Psoas muscle (tissue), 7 donors: ENCODE measurements at regions not wholly inside any gene's neighbourhood (a gene's known extent, or its start where the extent isn't known, plus 50 kb on each side); places are given as distances from the start of the nearest gene placed in this dataset.

Experiments
- ATAC-seq, 4 donors: fragments of 200-7000 bp; cut with Tn5 transposase; one replicate each; pipeline ENCODE4 v1.9.1; 2020; ENCODE audit warnings: moderate library complexity in 3 of 4, mild to moderate bottlenecking in 2 of 4
- DNase-seq, 2 donors: peaks; one replicate each; pipeline ENCODE4 v3.0.0-alpha.2; 2020
- H3K27ac ChIP-seq: fragments of 200-600 bp; one replicate; pipeline ENCODE4 v1.8.0; 2022
- H3K27me3 ChIP-seq, 3 donors: fragments of 200-600 bp in 1 of 3; one replicate each; pipeline versions ENCODE4 v1.6.1 to v1.8.0; 2013 to 2022; ENCODE audit warnings: low read length in 2 of 3, mild to moderate bottlenecking in 2 of 3, moderate library complexity in 1 of 3; ENCODE audit not compliant: insufficient read depth in 3 of 3
- H3K36me3 ChIP-seq, 2 donors: fragments of 200-600 bp in 1 of 2; one replicate each; pipeline versions ENCODE4 v1.6.1 to v1.8.0; 2013 to 2022; ENCODE audit warnings: low read depth in 1 of 2, mild to moderate bottlenecking in 1 of 2, moderate library complexity in 1 of 2; ENCODE audit not compliant: insufficient read depth in 1 of 2
- H3K4me1 ChIP-seq: fragments of 200-600 bp; one replicate; pipeline ENCODE4 v1.8.0; 2022
- H3K4me3 ChIP-seq: fragments of 200-600 bp; one replicate; pipeline ENCODE4 v1.8.0; 2022; ENCODE audit warnings: mild to moderate bottlenecking
- H3K9me3 ChIP-seq: fragments of 200-600 bp; one replicate; pipeline ENCODE4 v1.8.0; 2022
- WGBS, 3 donors: extraction: QIAGEN DNeasy Blood & Tissue Kit; methylation state at CpG; one replicate each; pipeline versions ENCODE4 v1.1.6 to v1.1.7; 2013; 5-methylcytosine and 5-hydroxymethylcytosine counted together
- intact Hi-C, 2 donors: fragments of 100-400 bp; cut with DNase I; formaldehyde crosslinking; loops; one replicate each; pipeline versions ENCODE4 v1.11.0 to v1.14.2; 2022
- TF ChIP-seq, protein P1 (sequence below): fragments of 200-600 bp; IDR thresholded peaks from one replicate; pipeline ENCODE4 v1.8.0; 2022; ENCODE audit warnings: antibody characterized with exemption
- donor health status: healthy with polysubstance abuse.
- donor health status: DM: no; HTN: no; CAD: no; lungs with moderate emphysema.
- donor health status: Bipolar disorder and iron deficiency.
- donor health status: healthy.
- donor health status: DM: yes; HTN: yes; CAD: no.
- donor health status: DM: no; HTN: no; CAD: no.
- donor health status: DM: yes; HTN: yes; CAD: no.

GRCh38 chr12:75634244-75635222 lies 123.1 kb upstream of the KRR1 start:
- Histone ChIP-seq H3K27ac (no peak overlapping the region), H3K27me3 (no peaks in the 10 kb centered on the region), H3K4me3 (no peak overlapping the region), H3K36me3 (no peaks in the 10 kb centered on the region), H3K9me3 (no peaks in the 10 kb centered on the region), H3K4me1 (no peaks in the 10 kb centered on the region)
- DNase-seq, result no peak
- WGBS, 3 donors, result 38 to 50% (median 48%) methylated on average over 3 of the region's 3 CpGs
- intact Hi-C loops, result no loop called here
- TF ChIP-seq, protein P1, sequence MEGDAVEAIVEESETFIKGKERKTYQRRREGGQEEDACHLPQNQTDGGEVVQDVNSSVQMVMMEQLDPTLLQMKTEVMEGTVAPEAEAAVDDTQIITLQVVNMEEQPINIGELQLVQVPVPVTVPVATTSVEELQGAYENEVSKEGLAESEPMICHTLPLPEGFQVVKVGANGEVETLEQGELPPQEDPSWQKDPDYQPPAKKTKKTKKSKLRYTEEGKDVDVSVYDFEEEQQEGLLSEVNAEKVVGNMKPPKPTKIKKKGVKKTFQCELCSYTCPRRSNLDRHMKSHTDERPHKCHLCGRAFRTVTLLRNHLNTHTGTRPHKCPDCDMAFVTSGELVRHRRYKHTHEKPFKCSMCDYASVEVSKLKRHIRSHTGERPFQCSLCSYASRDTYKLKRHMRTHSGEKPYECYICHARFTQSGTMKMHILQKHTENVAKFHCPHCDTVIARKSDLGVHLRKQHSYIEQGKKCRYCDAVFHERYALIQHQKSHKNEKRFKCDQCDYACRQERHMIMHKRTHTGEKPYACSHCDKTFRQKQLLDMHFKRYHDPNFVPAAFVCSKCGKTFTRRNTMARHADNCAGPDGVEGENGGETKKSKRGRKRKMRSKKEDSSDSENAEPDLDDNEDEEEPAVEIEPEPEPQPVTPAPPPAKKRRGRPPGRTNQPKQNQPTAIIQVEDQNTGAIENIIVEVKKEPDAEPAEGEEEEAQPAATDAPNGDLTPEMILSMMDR, result no peak
- ATAC-seq, result no peak

- H3K27me3 ChIP-seq, result no peaks in the 10 kb centered on the region
- WGBS, 3 donors, result 86 to 88% (median 87%) methylated on average over 3 of the region's 3 CpGs
- ATAC-seq (no peak), DNase-seq (no peak)
- H3K4me1 ChIP-seq, result no peaks in the 10 kb centered on the region
- intact Hi-C loops, result no loop called here
- no peak overlapping the region for H3K27ac ChIP-seq
- H3K9me3 ChIP-seq, result no peaks in the 10 kb centered on the region
- H3K4me3 ChIP-seq, result no peak overlapping the region
- TF ChIP-seq, protein P1, result no peak
- no peaks in the 10 kb centered on the region for H3K36me3 ChIP-seq
Observed at GRCh38 chr12:75633789-75634188, 122.4 kb upstream of the KRR1 start.

- ATAC-seq, result no peak
- no peak overlapping the region for H3K4me3 ChIP-seq
- intact Hi-C loops, result no loop called here
- DNase-seq, result no peak
- no peak overlapping the region for H3K27ac ChIP-seq
- no peaks in the 10 kb centered on the region for H3K9me3 ChIP-seq
- 47 to 56% (median 48%) methylated on average over 3 of the region's 3 CpGs for WGBS, 3 donors
- H3K27me3 ChIP-seq, result no peaks in the 10 kb centered on the region
- no peaks in the 10 kb centered on the region for H3K36me3 ChIP-seq
- TF ChIP-seq, protein P1, result no peak
- no peaks in the 10 kb centered on the region for H3K4me1 ChIP-seq
Observed at GRCh38 chr12:75632442-75632841, 121.0 kb upstream of the KRR1 start.

DNA sequence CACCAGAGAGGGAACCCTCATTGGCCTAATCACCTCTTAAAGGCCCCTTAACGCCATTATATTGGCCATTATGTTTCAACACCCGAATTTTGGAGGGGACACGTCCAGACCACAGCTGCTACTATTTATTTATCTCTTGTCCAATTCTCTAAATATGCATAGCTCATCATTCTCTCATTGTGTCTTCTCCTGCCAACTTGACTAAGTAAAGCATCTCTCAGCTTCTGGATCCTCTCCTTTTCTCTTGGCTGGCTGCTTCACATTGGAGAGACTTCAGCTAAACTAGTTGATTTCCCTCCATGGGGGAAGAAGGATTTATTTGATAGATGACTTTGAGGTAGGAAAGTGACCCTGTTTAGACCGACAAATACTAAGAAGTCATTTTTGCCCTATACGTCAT lies 120.4 kb upstream of the KRR1 start:
- DNase-seq (no peak), ATAC-seq (no peak)
- TF ChIP-seq, protein P1, result no peak
- Histone ChIP-seq H3K27ac (no peak overlapping the region), H3K4me3 (no peak overlapping the region), H3K36me3 (no peaks in the 10 kb centered on the region), H3K27me3 (no peaks in the 10 kb centered on the region), H3K4me1 (no peaks in the 10 kb centered on the region), H3K9me3 (no peaks in the 10 kb centered on the region)
- WGBS, 3 donors, result 44 to 48% (median 44%) methylated on average over 5 of the region's 5 CpGs
- intact Hi-C loops, result no loop called here
